NCI-H526 (cell line): ENCODE measurements at regions not wholly inside any gene's neighbourhood (a gene's known extent, or its start where the extent isn't known, plus 50 kb on each side); places are given as distances from the start of the nearest gene placed in this dataset.

Source experiments
- DNase-seq, 2 experiments: peaks; one replicate each; lab custom pipeline; 2025; lab: John Stamatoyannopoulos, UW

- DNase-seq: no peak
Measured at GRCh38 chr10:108850138-108850854, 1073.0 kb downstream of the XPNPEP1 start.

DNA sequence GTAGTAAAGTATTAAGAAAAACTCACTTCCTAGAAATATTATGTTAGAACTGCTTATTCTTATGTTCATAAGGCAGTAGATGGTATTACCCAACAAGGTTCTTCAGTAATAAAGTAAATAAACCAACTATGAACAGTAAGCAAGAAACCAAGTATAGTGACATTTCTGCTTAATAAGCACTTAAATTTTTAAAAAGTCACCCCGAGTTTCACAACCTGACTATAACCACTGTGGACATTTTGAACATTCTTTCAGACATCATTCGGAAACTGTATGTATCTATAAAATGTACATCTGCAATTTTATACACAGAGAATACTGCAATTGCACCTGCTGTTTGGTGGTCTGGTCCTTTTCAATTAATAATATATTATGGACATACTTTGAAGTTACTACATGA, 1073.6 kb downstream of the XPNPEP1 start:
- no peak for DNase-seq

DNA sequence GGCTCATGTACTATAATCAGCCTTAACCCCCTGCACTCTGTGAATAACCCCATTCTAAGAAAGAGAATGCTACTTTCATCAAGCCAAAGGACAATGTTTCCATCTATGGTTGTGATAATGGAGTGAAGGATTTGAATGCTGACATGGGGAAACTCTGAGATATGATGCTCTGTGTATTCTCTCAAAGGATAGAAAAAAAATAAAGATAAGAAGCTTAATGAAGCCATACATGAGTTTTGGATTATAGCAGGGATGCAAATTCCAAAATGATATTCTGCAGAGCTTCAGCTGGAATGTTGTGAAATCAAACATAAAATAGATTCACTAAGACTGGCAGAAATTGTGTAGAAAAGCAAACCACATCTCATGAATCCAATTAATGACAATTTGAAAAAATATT, 1074.1 kb downstream of the XPNPEP1 start:
- DNase-seq: no peak

DNA sequence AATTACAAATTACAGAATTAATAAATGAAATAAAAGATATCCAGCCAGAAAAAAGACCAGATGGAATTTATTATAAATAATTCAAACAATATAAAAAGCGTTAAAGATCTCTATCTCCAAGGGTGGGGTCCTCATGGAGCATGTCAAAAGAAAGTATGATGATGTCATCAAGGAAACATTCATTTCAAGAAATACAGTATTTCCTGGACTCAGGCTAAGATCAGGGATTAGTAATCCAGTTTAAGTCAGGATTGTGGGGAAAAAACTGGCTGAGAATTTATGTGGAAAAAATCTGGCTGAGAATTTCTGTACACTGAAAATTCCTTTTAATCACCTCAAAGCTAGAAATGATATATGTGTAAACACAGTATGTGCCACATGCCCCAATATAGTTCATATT, 1075.3 kb downstream of the XPNPEP1 start:
- no peak for DNase-seq

DNA sequence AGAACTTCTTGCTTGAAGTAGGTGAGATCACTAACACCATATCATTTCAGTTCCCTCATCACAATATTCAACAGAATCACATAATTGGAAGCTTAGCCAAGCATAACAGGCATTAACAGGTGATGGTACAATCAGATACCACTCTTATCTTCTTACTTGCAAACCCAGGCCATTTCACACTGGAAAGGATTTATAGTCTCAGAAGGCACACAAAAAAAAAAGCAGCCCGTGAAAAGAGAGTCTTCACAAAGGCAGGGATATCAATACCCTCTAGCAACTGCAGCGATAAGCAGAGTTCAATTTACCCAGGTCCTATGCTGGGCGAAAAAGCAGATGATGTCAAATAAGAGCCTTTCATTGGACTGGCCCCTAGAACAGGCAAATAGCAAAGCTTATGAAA, 1082.4 kb downstream of the XPNPEP1 start:
- DNase-seq: no peak

GRCh38 chr10:108836362-108836761, 1086.9 kb downstream of the XPNPEP1 start:
- DNase-seq: no peak

- DNase-seq: no peak
Measured at GRCh38 chr10:108822026-108822425, 1101.3 kb downstream of the XPNPEP1 start.

GRCh38 chr10:108819302-108819701, 1104.0 kb downstream of the XPNPEP1 start:
- no peak for DNase-seq

DNA sequence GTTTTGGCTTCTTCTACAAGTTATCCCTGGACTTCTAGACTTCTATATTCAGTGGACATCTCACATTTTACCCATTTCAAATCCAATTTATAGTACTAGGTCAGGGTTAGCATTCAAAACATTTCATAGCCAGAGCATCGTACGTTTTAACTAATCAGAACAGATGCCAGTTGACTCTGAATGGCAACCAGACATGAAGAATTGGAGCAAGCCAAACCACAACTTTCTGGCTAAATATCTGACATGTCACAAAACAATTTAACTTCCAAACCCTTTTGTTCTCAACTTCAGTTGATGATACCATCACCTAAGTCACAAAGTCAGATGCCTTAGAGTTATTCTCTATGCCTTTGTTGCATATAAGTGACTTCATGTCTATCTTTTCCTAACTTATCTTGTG, 1105.7 kb downstream of the XPNPEP1 start:
- no peak for DNase-seq

- no peak for DNase-seq
Measured at GRCh38 chr10:108817135-108817534, 1106.2 kb downstream of the XPNPEP1 start.

DNA sequence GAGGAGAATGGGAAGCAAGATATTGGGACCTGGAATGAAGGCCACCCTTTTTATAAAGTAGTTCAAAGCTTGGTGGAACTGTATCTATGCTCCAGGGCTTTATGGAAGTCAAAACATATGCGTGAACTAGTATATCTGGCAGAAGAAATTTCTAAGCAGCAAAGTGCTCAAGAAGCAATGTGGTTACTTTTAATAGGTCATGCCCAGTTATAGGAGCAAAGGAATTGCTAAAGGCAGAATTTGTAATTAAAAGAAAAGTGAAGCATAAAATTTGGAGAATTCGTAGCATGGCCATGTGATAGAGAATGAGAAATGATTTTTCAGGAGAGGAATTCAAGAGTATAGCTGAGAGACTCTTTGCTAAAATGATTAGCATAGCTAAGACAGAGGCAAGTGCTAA, 1110.4 kb downstream of the XPNPEP1 start:
- no peak for DNase-seq

DNA sequence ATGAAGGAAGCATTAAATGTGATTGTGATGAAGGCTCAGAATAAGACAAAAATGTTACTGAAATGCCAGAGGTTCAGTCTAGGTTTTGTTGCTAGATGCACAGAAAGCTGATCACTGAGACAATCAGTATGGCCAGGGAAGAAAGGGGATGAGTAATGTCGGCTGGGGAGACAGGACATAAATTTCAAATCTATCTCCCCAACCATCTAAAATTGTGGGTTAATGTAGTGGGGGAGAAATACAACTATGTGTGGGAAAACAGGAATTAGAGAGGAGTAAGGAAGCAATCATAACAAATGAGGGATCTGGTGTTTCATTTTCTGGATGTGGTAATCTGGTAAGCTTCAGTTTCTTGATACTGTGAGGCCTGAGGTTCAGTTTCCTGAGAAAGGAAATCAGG, 1111.0 kb downstream of the XPNPEP1 start:
- no peak for DNase-seq

DNA sequence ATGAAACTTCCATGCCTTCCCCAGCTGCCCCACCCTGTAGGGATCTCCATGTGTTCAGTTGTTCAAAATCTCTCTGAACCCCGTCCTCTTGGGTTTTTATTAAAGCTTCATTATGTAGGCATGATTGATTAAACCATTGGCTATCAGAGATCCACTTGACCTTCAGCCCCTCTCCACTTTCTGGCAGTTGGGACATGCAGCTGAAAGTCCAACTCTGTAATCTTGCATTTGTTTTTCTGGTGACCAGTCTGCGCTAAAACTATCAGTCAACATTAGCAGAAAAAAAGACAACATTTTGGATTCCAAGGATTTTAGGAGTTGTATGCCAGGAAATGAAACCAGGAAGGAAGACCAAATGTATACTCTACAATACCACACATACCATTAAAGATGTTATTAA, 1115.1 kb downstream of the XPNPEP1 start:
- no peak for DNase-seq

GRCh38 chr10:108801775-108802517, 1121.4 kb downstream of the XPNPEP1 start:
- no peak for DNase-seq

- DNase-seq: no peak
Measured at GRCh38 chr10:108801220-108801619, 1122.1 kb downstream of the XPNPEP1 start.

DNA sequence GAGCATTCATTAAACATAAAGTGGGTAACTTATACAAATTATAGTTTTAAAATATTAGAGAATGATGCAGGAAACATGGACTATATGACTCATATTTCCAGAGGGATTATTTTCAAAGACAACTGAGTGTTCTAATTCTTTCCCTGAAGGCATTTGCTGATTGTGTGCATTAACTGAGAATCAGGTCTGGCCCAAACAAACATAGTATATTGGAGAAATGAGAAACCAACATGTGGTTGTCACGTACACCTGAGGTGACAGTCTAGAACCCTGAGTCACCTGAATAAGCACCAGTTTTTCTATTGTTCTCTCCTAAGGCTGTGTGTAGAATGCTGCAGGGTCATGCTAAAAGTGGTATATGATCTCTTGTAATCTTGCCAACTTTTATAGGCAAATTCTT, 1125.7 kb downstream of the XPNPEP1 start:
- DNase-seq: no peak

GRCh38 chr10:108791794-108792474, 1131.4 kb downstream of the XPNPEP1 start:
- DNase-seq: no peak

DNA sequence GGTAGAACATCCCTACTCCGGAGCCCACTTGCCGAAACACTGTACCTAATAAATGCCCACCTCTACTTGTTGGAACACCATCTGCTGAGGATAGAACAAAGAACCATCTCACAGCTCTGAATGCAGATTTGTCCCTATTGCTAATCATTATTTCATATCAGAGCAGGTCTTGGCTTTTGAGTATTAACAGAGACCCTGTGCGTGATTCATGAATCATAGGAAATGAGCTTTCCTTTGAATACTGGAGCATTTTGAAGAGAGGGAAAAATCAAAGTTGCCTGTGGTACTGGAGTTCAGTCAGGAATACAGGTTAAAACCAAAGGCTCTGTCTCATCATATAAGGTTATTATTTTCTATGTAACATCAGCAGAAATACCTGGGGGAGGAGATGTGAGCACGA, 1132.3 kb downstream of the XPNPEP1 start:
- DNase-seq: no peak

DNA sequence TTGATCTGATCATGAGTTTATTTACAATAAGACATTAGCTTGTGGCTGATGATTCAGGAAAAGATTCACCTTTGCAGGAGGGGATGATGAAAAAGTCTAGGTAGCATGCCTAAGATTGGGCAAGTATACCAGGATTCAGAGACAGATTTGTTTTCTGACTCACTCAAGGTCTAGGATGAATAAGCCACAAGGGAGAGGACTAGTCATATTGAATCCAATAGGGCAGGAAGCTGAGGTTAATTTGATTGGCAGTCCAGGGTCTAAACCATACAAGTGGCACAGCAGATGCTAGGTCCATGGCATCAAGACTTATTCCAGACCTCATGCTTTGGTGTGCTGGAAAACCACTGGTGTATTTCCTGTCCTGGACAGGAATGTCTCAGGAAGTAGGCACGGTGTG, 1133.4 kb downstream of the XPNPEP1 start:
- DNase-seq: no peak

GRCh38 chr10:108789336-108789735, 1134.0 kb downstream of the XPNPEP1 start:
- DNase-seq: no peak

DNA sequence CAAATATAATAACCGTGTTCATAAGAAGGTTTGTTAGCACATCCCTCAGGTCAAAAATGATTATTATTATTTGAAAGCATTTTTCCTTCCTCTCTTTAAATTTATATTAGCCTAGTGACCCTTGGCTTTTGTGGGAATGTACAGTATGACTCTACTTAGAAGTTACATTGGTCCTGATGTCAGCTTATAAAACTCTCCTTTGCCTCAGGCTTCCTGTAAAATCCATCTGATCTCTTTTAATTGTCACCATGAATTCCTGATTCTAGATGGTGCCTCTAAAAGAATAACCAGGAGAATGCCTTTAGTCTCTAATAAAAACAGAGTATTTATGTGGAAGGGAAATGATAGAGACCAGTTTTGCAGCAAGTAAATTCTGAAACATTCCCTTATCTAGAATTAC, 1134.4 kb downstream of the XPNPEP1 start:
- no peak for DNase-seq

GRCh38 chr10:108787932-108788331, 1135.4 kb downstream of the XPNPEP1 start:
- DNase-seq: no peak

DNA sequence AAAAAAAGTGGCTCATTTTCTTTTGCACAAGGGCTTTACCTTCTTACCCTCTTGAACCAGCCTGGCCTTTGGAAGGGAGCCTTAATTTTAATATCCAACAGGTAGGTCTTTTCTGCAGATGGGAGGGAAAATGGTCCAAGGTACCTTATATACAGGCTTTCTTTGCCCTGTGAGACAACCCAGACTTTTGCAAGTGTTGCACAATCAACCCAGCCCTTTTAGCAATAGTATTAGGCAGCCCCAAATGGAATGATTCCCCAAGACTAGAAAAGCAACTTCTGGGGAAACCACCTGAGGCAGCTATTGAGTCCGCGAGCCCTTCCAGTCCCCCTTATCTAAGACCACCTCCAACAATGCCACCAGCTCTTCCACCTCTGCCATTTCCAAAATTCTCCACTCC, 1138.3 kb downstream of the XPNPEP1 start:
- DNase-seq: no peak
